GM06990 (cell line): ENCODE measurements at regions not wholly inside any gene's neighbourhood (a gene's known extent, or its start where the extent isn't known, plus 50 kb on each side); places are given as distances from the start of the nearest gene placed in this dataset.
A peak's percentile ranks its signal among the peaks of the same experiment; 100 is the strongest.

Experiments used
- DNase-seq: peaks from one replicate; pipeline ENCODE4 v3.0.0-alpha.2; 2011; ENCODE audit not compliant: insufficient read length; ENCODE audit errors: extremely low read depth
- H3K27me3 ChIP-seq: replicated peaks from 2 replicates; pipeline ENCODE4 v1.6.0; 2011; ENCODE audit warnings: low read length; ENCODE audit not compliant: control insufficient read depth, insufficient read depth
- H3K36me3 ChIP-seq: 2 replicates; pipeline ENCODE4 v1.5.1; 2011; ENCODE audit warnings: low read length; ENCODE audit not compliant: control insufficient read depth, insufficient read depth
- H3K4me3 ChIP-seq: replicated peaks from 2 replicates; pipeline ENCODE4 v1.5.1; 2011; ENCODE audit warnings: low read depth, mild to moderate bottlenecking, control low read depth, low read length
- CTCF ChIP-seq: IDR thresholded peaks from 2 replicates; pipeline ENCODE4 v1.5.1; 2011; ENCODE audit warnings: low read length, control low read depth, mild to moderate bottlenecking, inconsistent platforms; ENCODE audit not compliant: insufficient read depth, poor library complexity, severe bottlenecking

GRCh38 chr7:98472521-98472954 lies 71.6 kb upstream of the BAIAP2L1 start:
- no peak for TF ChIP-seq CTCF
- H3K36me3 ChIP-seq = no peaks in the 10 kb centered on the region
- no peak overlapping the region for H3K4me3 ChIP-seq
- no peaks in the 10 kb centered on the region; the same call in 1 of the 2 replicates for H3K27me3 ChIP-seq
- DNase-seq = no peak

GRCh38 chr7:98470485-98471240 lies 69.8 kb upstream of the BAIAP2L1 start:
- no peak for TF ChIP-seq CTCF
- no peak overlapping the region for H3K4me3 ChIP-seq
- H3K27me3 ChIP-seq = no peaks in the 10 kb centered on the region; the same call in 1 of the 2 replicates
- no peaks in the 10 kb centered on the region for H3K36me3 ChIP-seq
- peak; percentile 63 for DNase-seq

GRCh38 chr7:98469088-98469487 lies 68.2 kb upstream of the BAIAP2L1 start:
- DNase-seq = no peak
- no peaks in the 10 kb centered on the region; the same call in 1 of the 2 replicates for H3K27me3 ChIP-seq
- no peak for TF ChIP-seq CTCF
- no peak overlapping the region for H3K4me3 ChIP-seq
- no peaks in the 10 kb centered on the region for H3K36me3 ChIP-seq

GRCh38 chr7:98467570-98468312 lies 66.9 kb upstream of the BAIAP2L1 start:
- Histone ChIP-seq H3K36me3 (no peaks in the 10 kb centered on the region), H3K27me3 (no peaks in the 10 kb centered on the region; the same call in 1 of the 2 replicates), H3K4me3 (no peak overlapping the region)
- TF ChIP-seq CTCF = no peak
- no peak for DNase-seq

GRCh38 chr7:98465022-98465421 lies 64.1 kb upstream of the BAIAP2L1 start:
- no peak overlapping the region for H3K4me3 ChIP-seq
- no peak for TF ChIP-seq CTCF
- H3K36me3 ChIP-seq = no peaks in the 10 kb centered on the region
- H3K27me3 ChIP-seq = no peaks in the 10 kb centered on the region; the same call in 1 of the 2 replicates
- DNase-seq = no peak
